ENCODE measurements at regions not wholly inside any gene's neighbourhood (a gene's known extent, or its start where the extent isn't known, plus 50 kb on each side); places are given as distances from the start of the nearest gene placed in this dataset.

DNA sequence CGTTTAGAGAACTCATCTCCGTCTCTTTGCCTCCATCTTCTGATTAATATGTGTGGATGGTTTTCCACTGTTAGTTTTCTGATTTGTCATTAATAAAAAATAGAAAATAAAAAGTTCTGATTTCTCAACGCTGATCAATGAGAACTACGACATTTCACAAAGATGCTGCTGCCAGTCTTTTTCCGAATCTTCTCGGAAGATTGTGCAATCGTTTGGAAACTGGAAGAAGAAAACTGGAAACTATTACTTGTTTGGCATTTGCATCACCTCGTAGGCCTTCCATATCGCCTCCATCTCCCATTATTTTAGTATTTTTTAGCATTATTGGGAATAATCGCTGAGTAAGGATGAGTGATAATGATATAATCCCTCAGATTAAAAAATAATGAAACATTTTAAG lies 123.2 kb upstream of the KLF6 start:
- no peak for DNase-seq

DNA sequence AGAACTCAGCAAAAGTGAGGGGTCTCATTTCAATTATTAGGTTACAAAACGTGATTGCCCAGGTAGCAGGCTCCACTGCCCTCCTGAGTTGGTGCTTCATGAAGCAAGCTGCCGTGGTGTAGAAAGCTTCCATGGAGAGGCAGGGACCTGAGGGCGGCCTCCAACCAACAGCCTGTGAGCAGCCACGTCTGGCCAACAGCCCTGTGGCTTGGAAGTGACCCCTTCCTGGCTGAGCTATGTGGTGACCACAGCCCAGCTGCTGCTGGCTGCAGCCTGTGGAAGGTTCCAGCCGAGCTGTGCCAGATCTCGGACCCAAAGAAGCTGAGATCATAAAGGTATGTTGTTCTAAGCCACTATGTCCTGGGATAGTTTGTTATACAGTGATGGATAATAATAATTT lies 122.5 kb upstream of the KLF6 start:
- DNase-seq, result no peak

DNA sequence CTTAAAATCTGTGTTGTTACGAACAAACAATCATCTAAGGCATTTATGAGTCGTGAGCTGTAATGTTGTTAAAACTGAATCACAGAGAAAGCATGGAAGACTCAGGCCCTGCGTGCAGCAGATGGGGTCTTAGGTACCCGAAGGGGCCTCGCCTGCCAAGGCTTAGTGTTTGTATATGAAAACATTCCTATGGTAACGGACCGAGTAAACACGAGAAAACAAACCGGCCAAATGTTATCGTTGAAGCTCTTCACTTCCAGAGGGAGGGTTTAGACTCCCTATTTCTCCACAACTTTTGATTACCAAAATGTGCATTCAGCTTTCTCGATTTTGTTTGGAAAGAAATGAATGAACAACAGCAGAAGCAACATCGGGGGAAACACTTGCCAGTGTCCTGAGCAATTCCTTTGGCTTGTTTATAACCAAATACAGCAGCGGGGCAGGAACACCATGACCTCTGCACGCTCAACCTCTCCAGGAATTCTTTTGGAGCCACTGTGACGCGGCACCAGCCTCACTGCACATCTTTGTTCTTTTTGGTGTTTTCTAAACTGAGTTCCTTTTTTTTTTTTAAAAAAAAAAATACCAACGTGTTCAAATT lies 121.6 kb upstream of the KLF6 start:
- no peak for DNase-seq

DNA sequence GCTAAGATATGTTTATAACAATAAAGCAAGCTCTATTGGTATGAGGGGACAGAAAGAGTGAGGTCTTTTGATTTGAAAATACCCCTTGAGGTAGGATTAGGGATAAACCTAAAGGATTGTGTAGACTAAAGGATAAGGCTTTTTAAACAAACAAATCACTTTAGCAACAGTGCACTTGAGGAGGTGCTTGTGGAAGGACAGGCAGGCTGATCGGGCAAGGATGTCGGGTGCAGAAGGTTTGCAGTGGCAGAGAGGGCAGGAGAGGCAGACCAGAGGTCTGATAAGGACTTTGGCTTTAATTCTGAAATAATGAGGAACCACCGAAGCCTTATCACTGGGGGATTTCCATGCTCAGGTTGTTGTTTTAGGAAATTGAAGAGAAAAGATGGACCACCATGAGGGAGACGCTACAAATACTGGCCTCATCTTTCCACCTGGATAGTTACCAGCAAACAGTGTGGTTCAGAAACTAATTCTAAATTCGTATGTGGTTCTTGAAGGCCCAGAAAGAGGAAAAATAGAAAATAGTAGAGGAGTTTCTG lies 119.5 kb upstream of the KLF6 start:
- DNase-seq, result peak; percentile 25

DNA sequence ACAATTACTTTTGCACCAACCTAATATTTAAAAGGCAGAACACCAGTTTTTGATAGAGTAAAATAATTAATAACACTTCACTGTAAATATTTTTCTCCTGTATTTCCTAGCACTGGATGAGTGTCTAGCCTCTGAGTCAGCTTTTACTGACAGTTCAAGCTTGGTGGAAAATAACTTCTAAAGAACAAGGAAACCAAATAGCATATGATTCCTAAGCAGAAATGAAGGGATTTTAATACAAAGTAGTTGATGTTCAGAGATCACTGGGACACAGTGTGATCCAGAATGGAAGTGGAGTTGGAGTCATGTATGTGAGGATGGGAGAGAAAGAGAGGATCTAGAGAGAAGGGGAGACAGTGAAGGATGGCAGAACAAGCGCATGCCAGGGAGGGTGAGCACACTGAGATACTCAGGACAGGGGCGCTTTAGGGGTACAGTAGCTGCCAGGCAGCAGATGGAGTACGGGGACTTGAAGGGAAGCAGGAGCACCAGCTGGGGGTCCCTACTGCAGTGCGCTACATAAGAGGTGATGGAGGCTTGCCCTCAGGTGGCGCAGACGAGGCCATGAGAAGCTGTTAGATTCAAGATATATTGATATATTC lies 117.9 kb upstream of the KLF6 start:
- no peak for DNase-seq

DNA sequence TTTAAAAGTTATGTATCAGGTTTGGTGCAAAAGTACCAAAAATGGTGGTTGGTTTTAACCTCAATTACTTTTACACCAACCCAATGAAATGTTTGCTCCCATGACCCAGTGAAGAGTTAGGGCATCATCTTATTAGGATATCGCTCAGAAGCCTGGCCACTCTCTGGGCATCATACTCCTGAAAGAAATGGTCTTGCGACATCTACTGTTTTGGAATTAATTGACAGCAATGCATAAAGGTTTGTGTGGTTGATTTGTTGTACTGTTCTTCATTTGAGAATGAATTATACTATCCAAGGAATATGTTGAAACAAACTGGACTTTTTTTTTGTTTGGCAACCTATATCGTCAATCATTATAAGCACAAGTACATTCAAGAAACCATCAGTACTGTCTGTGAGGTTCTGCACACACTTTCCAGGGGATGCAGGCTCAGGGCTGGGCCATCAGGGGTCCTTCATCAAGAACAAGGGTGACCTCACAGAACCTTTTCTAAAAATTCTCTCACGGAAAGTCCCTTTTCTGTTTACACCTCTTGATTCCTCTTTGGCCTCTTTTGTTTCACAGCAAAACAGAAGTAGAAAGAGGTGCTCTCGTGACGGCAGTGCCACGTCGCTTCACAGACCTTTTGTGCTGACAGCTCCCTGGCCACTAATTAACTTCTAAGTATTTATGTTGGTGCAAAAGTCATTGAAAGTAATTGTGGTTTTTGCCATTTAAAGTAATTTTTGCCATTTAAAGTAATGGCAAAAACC lies 117.2 kb upstream of the KLF6 start:
- peak; percentile 84 for DNase-seq

DNA sequence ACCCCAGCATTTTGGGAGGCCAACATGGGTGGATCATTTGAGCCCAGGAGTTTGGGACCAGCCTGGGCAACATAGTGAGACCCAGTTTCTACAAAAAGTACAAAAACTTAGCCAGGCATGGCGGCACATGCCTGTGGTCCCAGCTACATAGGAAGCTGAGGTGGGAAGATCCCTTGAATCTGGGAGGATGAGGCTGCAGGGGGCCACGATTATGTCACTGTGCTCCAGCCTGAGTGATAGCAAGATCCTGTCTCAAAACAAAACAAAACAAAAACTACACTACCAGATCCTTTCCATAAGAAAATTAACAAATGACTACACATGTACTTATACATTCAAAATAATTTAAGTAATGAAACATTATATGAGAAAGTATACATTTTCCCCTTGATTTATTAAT lies 116.4 kb upstream of the KLF6 start:
- DNase-seq, result no peak

DNA sequence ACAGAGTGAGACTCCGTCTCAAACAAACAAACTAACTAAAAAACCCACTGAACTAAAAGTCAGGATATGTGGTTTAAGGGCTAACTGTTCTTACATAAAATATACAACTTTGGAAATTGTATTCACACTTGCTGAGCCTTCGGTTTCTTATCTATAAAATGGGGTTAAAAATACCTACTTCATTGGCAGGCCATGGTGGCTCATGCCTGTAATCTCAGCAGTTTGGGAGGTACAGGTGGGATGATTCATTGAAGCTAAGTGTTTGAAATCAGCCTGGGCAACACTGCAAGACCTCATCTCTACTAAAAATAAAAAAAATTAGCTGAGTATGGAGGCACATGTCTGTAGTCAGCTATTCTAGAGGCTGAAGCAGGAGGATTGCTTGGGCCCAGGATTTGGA lies 115.4 kb upstream of the KLF6 start:
- DNase-seq, result no peak

DNA sequence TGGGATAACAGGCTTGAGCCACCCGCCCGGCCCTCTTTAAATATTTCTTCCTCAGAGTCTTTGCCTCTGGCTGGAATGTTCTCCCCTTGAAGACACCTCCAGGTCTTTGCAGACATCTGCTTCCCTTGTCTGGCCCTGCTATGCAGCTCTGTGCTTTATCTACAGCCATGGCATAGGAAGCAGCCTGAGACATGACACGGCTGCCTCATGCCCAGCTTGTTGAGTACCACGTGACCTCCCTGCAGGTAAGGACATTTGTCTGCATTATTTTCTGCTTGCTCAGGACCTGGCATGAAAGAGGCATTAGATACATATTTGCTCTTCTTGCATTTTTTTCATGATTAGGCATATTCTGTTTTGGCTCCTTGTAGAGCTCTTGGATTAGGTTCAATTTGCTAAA lies 113.8 kb upstream of the KLF6 start:
- DNase-seq, result no peak

DNA sequence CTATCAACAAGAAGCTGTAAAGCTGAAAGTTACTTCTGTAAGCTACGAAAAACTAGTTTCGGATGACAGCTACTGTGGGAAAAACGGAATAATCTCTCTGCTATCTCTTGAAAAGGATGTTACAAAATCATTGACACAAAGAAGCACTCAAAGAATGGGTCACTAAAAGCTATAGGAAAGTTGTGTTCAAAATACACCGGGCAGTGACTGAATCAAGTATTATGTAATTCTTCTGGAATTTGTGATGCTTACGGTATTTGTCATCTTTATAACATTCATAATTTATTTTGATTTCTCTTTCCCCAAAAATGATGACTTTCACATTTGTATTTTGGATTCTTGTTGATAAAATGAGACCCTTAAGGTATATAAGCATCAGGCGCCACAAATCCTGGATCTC lies 112.1 kb upstream of the KLF6 start:
- no peak for DNase-seq

DNA sequence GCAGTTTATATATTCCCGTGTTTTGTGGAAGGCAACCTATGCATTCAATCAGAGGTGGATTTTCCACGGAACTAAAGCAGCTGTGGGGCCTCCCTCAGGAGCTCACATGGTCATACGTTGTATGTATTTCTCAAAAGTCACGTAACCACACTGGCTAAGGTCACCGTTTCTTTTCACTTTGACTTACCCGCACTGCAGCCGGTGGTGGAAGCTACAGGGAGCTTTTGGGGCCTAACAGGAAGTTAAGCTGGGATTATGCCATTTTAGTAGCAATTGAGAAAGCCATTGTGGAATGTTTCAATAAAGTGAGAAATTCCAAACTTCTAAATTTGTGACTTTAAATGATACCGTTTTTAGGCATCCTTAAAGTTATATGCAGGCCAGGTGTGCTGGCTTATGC lies 111.2 kb upstream of the KLF6 start:
- DNase-seq, result no peak

DNA sequence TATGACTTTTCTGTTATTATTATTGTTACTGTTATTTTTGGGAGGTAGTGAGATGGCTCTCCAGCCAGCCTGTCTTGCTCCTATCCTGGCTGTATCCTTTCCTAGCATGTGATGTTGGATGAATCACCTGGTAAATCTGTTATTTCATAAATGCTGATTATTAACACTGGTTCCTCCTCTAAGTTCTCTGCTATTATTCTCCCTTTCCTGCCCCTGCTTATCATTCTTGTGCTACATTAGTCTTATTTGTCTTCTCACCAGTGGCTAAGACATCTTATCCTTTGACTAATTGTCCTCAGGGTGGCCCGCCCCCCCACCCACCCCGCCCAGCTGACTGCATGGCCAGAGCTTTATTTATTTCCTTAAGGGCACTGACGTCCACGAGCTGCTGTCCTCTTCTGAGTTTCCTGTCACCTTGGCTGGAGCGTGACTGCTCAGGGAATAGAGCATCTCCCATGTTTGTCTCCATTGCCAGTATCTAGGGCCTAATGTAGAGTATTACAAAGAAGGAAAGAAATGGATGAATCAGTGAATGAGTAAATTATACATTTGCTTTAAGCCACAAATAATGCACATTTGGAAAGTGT lies 110.1 kb upstream of the KLF6 start:
- DNase-seq, result no peak

DNA sequence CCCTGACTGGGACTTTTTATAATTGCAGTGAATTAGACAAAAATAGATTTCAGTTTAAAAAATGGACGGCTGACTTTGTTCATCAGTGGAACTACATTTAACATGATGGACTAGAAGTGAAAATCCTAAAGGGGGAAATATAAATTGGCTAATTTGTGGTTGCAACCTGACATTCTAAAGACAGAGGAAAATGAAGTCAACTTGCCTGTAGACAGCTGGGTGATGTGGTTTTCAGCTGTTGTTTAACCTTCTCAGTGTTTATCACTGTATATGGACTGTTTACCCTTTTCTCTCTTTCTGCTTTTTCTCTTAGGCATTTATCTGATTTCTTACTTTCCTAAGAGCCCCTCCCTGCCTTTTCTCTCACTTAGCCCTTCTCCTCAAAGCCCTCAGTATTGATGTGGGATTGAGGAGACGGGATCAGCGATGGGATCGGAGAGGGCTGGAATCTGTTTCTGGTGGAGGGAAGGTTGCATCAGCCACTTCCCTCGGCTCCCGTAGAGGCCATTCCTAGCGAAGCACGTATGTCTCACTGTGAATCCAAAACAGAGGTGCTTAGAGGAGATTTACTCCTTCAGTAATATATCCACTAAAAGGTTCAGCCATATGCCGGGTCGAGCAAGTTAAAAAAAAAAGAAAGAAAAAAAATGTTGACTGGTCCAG lies 109.0 kb upstream of the KLF6 start:
- DNase-seq, result no peak

DNA sequence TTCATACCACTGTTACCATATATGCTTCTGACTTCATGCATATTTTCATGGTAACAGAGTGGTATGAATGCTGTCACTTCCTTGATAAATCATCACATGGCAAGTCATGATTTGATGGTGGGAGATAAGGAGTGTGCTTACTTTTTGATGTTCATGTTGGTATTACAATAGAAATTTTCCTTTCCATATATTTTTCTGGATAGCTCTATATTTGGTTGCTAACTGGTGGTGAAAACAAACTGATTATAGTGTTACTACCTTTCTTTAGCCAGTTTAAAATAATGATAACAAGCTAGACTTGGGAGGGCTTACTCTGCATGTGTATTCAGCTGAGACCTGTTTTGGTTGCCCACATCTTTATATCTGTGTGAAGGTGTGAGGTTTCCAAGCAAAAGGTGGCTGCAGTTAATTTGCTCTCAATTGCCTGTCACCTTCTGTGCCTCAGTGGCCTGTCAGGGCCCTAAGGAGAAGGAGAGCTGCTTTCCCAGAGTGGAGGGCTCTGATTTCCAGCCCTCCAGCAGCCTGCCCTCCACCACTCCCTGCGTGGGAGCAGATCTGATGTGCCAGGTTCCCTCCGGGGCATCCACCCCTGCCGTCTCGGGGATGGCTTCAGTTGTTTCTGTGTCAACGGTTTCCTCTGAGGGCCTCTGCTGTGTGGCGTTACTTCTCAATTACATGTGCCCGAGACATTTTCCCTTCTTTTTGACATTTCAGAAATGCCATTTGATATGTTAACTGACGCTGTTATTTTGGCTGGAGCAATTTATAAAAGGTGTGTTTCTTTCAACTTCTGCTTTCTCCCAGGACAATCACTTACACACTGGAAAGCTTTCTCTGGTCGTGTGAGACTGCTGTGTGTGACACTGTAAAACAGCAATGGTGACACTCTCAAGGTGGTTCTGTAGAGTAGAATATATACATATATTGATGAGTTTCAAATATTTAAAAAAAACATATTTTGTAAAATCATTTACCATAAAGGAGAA lies 107.7 kb upstream of the KLF6 start:
- no peak for DNase-seq

DNA sequence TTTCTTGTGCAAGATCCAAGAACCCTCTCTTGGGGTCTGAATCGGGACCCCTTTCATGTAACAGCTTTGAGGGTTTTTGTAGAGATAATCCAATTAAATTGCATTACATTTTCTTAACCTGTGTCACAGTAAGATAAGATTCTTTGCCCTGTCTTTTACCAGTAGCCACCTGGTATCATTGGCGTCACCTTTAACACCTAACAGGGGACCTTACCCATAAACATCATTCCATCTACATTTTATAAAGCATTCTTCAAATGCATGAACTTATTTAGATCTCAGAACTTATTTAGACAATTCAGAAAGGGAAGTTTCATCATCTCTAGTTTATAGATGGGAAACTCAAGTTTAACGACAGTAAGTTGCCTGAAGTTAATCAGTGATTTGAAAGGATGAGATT lies 106.4 kb upstream of the KLF6 start:
- no peak for DNase-seq

DNA sequence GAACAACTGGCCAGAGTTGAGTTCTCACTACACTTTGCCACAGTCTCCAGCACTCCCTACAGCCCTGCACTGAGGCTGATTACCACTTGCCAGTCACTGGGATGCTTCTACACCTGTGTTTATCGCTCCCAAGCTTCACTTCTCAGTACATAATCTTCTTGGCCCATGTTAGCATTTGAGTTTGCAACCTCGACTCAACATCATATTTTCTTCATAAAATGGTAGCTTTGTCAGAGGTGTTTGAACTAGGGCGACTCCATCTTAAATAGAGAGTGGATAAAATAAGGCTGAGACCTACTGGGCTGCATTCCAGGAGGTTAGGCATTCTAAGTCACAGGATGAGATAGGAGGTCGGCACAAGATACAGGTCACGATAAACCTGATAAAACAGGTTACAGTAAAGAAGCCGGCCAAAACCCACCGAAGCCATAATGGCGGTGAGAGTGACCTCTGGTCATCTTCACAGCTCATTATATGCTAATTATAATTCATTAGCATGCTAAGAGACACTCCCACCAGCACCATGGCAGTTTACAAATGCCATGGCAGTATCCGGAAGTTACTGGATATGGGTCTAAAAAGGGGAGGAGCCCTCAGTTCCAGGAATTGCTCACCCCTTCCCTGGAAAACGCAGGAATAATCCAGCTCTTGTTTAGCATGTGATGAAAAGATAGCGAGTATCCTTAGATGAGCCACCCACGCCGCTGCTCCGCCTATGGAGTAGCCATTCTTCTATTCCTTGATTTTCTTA lies 105.8 kb upstream of the KLF6 start:
- no peak for DNase-seq

DNA sequence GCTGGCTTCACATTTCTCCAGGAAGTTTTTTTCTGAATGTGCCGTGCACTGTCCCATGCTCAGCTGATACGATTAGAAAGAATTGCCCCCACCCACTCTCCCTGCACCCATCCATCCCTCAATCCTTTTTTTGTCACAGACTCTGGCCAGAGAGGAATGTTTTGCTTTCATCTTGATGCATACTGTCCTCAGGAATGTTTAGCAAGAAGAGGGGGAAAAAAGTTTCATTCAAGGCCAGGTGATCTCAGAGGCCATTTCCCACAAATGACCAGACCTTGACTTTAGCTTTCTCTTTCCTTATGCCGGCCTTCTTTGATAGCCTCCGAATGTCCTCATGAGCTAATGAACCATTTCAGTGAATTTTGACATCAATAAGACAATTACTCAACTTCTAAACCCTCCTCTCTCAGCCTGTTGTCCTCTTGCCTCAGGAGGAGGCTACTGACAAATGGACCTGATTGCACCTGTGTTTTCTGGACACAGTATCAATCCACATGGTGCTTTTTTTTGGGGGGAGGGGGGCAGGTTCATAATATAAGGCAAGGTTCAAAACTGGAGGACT lies 105.0 kb upstream of the KLF6 start:
- no peak for DNase-seq

DNA sequence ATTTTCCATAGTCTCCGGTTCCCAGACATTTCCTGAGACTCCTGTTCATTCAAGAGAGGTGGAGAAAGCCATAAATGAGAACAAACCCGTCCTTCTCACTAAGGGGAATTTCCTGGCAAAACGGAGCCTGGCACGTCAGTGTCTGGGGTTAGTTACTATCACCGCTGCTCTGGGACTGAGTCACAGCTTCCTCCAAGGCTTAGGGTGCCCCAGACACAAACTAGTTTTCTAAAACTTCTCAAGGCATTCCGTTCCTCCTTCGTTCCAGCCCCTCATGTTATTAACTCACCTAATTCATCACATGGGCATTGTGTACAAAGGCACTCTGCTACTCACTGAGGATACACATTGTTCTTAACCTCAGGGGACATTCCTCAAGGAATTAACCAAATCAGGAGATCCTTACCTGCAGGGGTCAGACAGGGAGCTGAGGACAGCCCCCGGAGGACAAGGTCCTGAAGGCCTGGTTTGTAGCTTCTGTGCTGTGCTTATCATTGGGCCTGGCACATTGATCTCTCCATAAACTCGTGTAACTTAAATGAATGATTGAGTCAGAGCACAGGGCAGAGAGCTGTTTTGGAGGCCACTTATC lies 103.0 kb upstream of the KLF6 start:
- DNase-seq, result peak; percentile 80

DNA sequence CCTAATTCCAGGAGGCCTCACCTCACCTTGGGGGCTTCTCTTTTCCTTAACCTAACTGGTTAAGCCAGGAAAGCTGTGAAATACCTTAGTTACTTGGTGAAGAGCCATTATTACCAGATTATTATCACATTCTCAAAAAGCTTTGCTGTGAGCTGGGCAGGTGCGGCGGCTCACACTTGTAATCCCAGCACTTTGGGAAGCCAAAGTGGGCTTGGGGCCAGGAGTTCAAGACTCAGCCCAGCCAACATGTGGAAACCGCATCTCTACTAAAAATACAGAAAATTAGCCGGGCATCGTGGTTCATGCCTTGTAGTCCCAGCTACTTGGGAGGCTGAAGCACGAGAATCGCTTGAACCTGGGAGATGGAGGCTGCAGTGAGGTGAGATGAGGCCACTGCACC lies 102.4 kb upstream of the KLF6 start:
- no peak for DNase-seq

DNA sequence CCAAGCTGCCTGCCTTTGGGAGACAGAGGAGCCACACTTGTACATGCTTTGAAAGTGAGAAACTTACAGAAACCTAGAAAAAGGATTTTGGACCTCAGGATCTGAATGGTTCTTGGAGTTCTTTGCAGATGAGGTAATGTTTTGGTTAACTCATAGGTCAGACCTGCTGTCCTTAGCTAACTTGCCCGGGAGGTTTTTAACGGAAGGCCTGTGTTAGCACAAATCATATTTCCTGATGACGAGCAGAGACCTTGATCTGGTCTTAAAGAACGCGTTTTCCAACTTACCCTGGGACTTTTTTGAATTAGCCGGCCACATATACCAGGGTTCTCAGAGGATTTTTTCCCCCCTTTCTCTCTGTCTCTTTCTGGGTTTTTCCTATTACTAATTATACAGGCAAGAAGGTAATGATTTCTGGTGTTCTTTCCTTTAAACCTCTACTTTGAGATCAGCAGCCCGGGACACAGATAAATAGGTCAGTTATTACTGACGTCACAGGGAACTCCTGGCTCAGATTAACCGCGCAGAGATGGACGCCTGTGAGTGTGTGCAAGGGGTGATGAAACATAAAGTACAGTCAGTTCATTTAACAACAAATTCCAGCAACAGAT lies 101.7 kb upstream of the KLF6 start:
- DNase-seq, result no peak
